RWPE1 (cell line): ENCODE measurements at regions not wholly inside any gene's neighbourhood (a gene's known extent, or its start where the extent isn't known, plus 50 kb on each side); places are given as distances from the start of the nearest gene placed in this dataset.
"Not testable (repeated sequence)": the region's sequence is repeated elsewhere in the genome, so short reads cannot be mapped to it uniquely, and the experiment has no call there.

Experiments
- CTCF ChIA-PET: fragments of 350-600 bp; sonication (Branson Sonifier 250); formaldehyde crosslinking; extraction: SDS; loops from one replicate; lab custom pipeline; 2021; lab: Yijun Ruan, JAX
- POLR2A ChIA-PET: fragments of 400-600 bp; formaldehyde crosslinking; extraction: SDS; loops from one replicate; lab custom pipeline; 2020; ENCODE audit warnings: antibody characterized with exemption; ENCODE audit not compliant: low non-redundant PET; lab: Yijun Ruan, JAX
- DNase-seq: peaks from one replicate; pipeline ENCODE4 v3.0.0; 2012; ENCODE audit warnings: low spot score
- H3K27ac ChIP-seq: fragments of 450-650 bp; 2 replicates; pipeline ENCODE4 v1.5.1; 2017
- CTCF ChIP-seq: fragments of 450-650 bp; conservative IDR thresholded peaks from 2 replicates; pipeline ENCODE4 v1.5.1; 2017; ENCODE audit warnings: low read depth, mild to moderate bottlenecking

- ChIA-PET POLR2A (no interaction called here), CTCF (no interaction called here)
- DNase-seq: no peak
- no peak for TF ChIP-seq CTCF
- no peak overlapping the region for H3K27ac ChIP-seq
Measured at GRCh38 chr3:135650309-135650708, 315.2 kb upstream of the PPP2R3A start.

- H3K27ac ChIP-seq: no peak overlapping the region
- no peak for DNase-seq
- TF ChIP-seq CTCF: no peak
- ChIA-PET POLR2A (no interaction called here), CTCF (no interaction called here)
Measured at GRCh38 chr3:135652388-135652787, 313.1 kb upstream of the PPP2R3A start.

- ChIA-PET POLR2A (no interaction called here), CTCF (no interaction called here)
- no peak overlapping the region for H3K27ac ChIP-seq
- no peak for DNase-seq
- TF ChIP-seq CTCF: no peak
Measured at GRCh38 chr3:135655328-135655727, 310.2 kb upstream of the PPP2R3A start.

GRCh38 chr3:135658451-135658850 lies 307.1 kb upstream of the PPP2R3A start:
- CTCF ChIA-PET, POLR2A ChIA-PET, H3K27ac ChIP-seq, DNase-seq: not testable (repeated sequence)

GRCh38 chr3:135667061-135667460 lies 298.5 kb upstream of the PPP2R3A start:
- CTCF ChIA-PET: interaction anchor here (0.6 kb wide), 2 partner anchors 48 to 1004 kb away, joined by 3 read pairs; no protein-coding TSS in a partner anchor
- no peak for DNase-seq

GRCh38 chr3:135674508-135674907 lies 291.0 kb upstream of the PPP2R3A start:
- no peak overlapping the region for H3K27ac ChIP-seq
- CTCF ChIA-PET: no interaction called here
- POLR2A ChIA-PET: no interaction called here
- no peak for TF ChIP-seq CTCF
- no peak for DNase-seq

More at GRCh38 chr3:135667061-135667460, 298.5 kb upstream of the PPP2R3A start:
- TF ChIP-seq CTCF: no peak
- POLR2A ChIA-PET: no interaction called here
- no peak overlapping the region for H3K27ac ChIP-seq

GRCh38 chr3:135678386-135678785 lies 287.1 kb upstream of the PPP2R3A start:
- ChIA-PET CTCF (no interaction called here), POLR2A (no interaction called here)
- no peak overlapping the region for H3K27ac ChIP-seq
- no peak for TF ChIP-seq CTCF
- no peak for DNase-seq
